ENCODE measurements at regions not wholly inside any gene's neighbourhood (a gene's known extent, or its start where the extent isn't known, plus 50 kb on each side); places are given as distances from the start of the nearest gene placed in this dataset.
"Not testable (repeated sequence)": the region's sequence is repeated elsewhere in the genome, so short reads cannot be mapped to it uniquely, and the experiment has no call there.

DNA sequence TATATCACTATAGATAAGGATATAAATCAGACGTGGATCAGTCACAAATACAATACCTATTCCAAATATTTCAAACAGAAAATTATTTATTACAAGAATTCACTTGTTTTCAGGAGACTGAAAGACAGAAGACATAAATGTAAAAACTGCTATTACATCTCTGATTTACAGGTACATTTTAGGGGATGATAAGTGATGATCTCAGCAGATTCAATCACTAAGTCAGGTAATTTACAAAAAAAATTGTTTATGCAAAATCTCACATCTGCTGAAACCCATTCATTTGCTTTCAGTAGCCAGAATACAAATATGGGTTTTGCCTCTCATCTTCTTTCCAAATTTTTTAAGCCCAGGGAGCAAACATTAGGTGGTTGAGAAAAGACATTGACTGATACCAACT lies 1648.4 kb upstream of the RAG2 start:
- DNase-seq = no peak

DNA sequence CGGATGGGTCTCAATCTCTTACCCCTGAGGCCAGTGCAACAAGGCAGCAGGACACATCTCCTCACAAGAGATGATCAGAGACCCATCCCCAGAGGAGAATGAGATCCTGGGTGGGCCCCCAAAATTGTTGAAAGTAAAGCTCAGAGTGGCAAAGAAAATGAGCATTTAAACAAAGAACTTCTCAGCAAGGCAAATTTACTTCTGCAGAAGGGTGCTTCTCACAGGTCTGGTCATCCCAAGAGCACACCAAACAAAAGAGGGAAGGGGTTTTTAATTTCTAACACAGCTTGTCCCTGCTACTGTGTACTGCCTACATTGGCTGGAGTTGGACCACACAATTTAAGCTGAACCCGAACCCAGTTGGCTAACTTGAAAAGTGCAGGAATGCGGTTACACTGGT lies 1628.6 kb upstream of the RAG2 start:
- DNase-seq = no peak

DNA sequence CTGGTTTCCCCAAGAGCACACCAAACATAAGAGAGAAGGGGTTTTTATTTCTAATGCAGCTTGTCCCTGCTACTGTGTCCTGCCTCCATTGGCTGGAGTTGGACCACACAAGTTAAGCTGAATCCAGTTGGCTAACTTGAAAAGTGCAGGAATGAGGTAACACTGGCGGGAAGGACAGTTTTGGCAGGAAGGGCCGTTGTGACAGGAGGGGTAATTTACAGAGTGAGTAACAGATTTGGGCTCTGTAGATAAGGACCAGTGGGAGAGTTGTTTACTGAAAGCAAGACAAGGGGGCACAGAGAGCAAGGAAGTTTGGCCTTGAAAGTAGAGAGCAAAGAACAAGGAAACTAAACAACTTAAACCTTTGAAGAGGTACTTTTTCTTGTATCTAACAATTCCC lies 1623.3 kb upstream of the RAG2 start:
- DNase-seq = no peak

DNA sequence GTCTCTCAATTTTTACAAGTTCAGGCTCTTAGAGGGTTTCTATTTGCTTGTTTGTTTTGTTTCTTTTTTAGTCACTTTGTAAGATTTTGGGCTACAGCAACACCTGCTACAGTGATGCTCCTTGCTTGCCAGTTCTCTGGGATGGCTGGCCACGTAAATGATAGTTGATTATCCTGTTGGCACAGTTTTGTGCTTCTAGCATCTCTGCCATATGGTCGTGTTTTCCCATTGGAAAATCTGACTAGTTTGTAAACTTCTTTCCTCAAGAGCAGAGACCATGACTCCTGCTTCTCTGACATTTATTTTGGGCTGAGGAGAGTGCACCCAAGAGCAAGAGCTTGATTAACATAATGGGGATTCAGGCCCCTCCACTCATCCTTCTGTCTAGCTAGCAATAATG lies 1621.6 kb upstream of the RAG2 start:
- DNase-seq = no peak

DNA sequence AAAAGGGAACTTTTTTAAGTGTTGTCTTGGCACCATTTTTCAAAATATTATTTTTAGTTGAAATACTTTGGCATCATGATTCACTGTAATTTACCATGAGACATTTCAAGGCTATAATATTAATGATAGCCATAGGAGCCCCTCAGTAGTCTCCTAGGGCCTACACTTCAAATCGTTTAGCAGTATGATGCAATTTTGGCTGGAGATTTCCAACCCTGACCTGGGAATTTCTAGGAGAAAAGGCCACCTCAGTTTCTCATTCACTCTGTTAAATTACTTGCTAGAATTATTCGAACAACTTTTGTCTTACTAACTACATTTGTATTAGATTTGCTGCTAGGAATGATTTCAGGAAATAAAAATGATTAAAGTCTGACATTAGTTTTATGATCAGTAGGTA lies 1610.9 kb upstream of the RAG2 start:
- no peak for DNase-seq

DNA sequence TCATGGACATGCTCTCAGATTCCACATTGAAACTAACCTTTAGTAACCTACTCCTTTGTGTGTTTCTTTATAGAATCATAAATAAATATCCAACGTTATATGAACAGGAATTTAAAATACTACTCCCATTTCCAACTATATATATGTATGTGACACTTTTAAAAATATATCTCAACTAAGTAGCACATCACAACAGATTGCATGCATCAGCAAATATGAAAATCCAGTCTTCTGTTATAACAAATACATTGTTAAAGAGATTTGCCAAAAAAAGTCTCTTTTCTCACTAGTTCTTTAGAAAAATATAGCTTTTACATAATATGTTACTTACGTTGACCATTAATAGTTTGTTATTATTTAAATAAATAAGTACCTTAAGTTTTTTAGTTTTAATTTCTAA lies 1608.6 kb upstream of the RAG2 start:
- DNase-seq = no peak

DNA sequence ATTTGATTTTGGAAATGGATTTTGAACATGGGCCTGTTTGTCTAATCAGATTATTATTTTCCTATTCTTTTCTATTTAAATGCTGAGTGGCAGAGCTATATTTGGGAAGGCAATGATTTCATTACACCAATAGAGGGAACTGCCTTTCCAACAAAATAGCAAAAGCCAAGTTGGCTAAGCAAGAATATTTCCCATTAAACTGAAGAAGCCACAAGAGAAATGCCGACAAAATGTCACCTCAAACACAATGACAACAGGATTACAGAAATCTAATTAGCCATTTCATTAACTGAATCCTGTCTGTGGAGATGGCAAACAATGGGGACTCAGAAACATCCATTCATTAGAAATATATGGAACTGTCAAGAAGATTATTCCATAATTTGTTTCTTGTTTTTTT lies 1593.1 kb upstream of the RAG2 start:
- DNase-seq = no peak

DNA sequence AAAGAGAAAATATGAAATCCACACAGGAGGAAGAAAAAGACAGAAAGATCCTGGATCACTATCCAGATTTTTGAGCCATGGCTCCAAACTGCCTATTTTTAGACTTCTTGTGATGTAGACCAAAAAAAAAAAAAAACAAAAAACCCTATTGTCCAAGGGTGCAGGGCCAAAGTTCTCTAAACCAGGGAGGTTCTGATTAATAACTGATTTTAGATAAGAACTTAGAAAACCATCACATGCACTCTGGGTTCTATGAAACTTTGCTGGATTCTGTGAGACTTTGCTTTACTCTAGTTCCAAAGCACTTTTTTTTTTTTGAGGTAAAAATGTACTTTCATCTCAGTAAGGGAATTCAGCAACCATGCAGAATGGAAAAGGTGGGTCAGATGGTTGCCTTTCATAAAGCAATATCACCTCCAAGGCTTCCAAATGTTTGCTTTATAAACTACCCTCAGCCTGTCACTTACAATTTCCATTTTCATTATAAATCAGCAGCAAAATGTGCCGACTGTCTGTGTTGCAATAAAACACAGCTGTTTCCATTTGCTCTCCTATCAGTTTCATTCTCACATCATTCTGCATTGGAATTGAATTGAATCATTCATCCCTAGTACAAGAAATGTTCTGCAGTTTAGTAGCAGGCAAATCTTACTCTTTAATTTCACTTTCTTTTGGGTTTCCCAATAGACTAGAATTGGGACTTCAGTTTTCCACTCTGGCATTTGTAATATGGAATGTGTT lies 1584.3 kb upstream of the RAG2 start:
- DNase-seq = no peak

DNA sequence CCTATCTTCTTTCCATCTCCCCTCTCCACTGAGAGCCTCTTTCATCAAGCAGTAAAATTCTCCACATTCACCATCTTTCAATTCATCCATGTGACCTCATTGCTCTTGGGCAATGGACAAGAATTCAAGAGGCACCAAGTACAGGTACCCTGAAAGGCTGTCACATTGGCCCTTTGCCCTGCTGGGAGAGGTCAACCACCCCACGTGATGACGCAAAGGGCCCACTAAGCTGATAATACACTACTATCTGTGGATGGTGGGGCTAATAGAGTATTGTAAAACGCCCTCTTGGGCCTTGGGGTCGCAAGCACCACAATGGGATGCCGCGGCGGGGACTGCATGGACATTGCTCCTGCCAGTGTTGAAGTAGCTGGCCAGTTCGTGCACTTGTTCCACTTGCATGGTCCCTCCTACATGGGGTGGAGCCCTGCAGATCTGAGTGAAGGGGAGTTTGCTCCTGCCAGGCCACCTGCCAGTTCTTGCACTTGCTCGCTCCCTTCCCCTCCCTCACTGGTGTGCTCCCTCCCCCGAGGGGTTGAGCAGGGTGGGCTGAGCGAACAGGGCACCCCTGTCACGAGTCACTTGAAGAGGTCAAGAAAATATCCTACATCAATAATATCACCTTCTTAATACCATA lies 1578.8 kb upstream of the RAG2 start:
- DNase-seq = no peak

DNA sequence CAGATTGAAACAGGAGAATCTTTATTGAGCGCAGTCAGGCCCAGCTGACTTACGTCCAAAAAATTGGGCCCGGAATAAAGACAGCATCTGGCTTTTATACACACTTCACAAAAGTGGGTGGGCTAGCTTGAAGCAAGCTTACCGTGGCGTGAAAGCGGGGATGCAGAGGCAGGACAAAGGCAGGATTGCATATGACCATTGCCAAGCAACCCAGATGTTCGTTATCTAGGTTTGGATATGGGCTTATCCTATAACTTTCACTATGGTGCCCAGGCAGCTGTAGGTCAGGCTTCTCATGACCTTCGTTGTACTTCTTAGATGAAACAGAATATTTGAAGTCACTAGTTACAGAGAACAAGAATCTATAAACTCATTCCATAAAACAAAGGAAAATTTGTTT lies 1575.6 kb upstream of the RAG2 start:
- no peak for DNase-seq

DNA sequence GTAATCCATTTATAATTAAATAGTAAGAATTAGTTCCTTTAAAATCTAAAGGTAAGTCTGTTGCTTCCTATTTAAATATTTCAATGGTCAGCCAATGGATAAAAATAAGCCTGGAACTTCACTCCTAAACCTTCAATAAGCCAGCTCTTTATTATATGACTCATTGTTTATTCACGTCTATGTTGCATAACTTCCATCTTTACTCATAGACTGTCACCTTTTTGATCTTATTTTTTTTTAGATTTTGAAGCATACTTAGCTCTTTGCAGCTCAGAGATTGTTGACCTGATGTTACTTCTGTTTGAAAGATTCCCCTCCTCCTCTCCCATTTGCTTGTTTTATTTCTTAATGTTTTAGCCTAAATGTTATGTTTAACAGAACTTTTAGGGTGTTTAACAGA lies 1571.2 kb upstream of the RAG2 start:
- DNase-seq = no peak

DNA sequence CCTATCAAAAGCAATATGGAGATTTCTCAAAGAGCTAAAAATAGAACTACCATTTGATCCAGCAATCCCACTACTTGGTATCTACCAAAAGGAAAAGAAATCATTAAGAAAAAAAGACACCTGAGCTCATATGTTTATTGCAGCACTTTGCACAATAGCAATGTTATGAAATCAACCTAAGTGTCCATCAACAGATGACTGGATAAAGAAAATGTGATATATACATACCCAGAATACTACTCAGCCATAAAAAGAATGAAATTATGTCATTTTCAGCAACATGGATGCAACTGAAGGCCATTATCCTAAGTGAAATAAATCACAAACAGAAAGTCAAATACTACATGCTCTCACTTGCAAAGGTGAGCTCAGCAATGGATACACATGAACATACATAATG lies 1565.5 kb upstream of the RAG2 start:
- no peak for DNase-seq

DNA sequence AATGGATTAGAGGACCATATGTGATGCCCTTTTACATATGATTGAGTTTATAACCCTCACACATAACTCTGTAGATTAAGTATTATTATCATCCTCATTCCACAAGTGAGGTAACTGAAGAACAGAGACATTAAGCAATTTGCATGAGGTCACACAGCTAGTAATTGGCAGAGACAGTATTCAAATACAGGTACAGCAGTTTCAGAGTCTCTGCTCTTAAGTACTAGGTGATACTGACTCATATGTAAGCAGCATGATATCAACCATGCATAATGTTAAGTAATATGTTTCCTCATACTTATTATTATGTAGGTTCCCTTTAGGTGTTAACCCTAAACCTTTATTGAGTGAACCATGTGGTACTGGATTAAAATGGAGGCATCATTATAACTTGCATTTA lies 1562.4 kb upstream of the RAG2 start:
- no peak for DNase-seq

DNA sequence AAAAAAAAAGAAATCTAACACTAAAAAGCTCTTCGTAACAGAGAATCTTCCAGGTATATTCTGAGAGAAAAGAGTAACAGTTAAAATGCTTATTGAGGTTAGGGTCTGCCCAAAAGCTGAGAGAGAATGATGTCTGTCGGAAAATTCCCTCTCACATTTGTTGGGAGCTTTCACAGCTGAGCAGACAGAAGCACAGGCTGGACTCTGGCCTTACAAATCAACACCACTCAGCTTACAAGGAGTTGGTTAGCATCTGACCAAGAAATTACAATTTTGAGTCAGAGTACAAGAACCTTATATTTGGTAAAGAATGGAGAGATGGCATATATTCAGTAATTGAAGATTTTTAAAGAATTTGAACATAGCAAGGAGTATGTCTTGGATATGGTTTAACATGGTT lies 1561.0 kb upstream of the RAG2 start:
- DNase-seq = no peak

DNA sequence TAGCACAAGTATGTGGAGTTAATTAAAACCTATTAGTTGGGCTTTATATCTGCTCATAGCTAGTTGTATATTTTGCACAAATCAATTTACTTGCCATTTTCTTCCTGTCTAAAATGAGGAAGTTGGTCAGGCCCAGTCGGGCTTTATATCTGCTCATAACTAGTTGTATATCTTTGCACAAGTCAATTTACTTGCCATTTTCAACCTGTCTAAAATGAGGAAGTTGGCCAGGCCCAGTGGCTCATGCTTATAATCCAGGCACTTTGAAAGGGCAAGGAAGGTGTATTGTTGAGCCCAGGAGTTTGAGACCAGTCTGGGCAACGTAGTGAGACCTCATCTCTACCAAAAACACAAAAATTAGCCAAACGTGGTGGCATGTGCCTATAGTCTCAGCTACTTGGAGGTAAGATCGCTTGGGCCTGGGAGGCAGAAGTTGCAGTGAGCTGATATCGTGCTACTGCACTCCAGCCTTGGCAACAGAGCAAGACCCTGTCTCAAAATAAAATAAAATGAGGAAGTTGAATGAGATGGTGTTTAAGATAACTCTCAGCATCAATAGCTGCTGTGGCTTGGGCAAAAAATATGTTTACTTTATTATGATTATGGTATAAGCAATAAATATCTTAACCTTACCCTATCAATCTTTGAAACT lies 1558.6 kb upstream of the RAG2 start:
- no peak for DNase-seq

DNA sequence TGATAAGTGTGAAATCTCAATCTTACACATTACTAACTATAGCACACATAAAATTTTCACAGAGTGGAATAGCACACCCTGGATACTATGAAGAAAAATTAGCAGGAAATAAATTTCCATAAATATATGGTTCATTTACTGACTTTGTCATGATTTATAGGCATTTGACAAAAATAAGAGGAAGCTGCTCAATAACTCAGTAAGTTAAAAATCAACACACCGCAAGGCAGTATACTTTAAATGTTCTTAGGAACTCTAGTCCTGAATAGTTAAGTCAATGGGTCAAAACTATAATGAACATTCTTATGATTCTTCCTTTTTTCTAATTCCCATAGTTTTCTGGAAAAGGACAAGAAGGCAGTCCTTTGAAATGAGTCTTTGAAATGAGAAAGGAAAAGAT lies 1557.8 kb upstream of the RAG2 start:
- no peak for DNase-seq

DNA sequence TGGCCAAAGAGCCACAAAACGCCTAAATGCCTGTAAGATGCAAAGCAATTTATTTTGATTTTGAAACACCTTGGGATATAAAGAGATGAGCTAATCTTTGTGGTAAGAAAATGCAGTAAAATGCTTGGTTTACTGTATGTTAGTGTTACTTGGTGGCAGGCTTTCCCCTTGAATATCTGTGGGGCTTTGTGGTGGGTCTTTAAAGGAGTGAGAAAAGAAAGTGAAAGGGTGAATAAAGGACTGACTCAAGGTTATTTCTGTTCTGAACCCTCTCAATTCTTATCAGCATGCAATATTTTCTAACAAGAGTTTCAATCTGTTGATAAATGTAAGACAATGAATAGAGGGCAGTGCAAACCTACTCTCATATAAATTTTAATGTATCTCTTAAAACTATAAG lies 1555.9 kb upstream of the RAG2 start:
- no peak for DNase-seq

DNA sequence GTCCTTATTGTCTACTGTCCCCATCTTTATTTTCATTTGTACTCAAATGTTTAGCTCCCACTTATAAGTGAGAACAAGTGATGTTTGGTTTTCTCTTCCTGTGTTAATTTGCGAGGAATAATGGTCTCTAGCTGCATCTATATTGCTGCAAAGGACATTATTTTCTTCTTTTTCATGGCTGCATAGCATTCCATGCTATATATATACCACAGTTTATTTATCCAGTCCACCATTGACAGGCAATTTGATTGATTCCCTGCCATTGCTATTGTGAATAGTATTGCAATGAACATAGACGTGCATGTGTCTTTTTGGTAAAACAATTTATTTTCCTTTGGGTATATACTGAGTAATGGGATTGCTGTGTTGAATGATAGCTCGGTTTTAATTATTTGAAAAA lies 1545.8 kb upstream of the RAG2 start:
- no peak for DNase-seq

DNA sequence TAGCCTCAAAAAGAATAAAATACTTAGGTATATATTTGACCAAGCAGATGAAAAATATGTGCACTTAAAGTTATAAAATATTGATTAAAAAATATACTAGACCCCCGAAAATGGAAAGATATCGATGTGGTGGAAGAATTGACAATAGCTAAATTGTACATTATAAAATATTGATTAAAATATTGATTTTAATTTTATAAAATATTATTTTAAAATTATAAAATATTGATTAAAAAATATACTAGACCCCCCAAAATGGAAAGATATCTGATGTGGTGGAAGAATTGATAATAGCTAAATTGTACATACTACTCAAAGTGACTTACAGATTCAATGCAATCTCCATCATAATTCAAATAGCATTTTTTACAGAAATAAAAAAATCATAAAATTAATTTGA lies 1540.9 kb upstream of the RAG2 start:
- DNase-seq = no peak

DNA sequence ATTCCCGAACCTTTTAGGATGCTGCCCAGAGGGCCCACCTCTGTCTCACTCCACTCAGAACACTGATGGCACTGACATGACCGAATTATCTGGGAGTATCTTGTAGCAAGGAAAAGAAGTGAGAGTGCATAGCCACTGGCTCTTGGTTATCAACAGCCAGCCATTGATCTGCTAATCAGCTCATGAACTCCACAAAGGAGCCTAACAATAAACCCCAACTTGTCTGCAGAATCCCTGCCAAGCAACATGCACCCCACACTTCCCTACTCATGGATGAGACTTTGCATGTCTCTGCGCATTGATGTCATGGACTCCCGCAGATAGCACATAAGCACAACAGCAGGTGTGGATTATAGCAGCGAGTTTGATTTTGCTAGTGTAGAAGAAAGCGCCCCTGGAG lies 1538.9 kb upstream of the RAG2 start:
- no peak for DNase-seq

DNA sequence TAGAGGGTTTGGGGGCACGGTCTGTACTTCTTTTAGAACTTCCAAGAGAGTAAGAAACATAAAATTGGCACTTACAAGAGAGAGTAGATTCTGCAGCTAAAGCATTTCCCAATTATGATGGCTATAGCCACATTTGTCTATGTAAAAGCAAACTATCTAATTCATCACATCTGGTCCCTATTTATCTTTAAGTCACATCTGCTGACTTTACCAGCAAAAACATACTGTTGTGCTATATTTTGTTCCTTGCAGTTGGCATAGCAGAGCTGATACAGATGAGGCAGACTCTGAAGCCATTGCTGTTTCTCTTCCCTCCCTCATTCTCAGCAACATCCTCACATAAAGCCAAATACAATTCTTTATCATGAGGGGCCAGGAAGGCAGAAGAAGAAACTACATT lies 1533.5 kb upstream of the RAG2 start:
- no peak for DNase-seq

DNA sequence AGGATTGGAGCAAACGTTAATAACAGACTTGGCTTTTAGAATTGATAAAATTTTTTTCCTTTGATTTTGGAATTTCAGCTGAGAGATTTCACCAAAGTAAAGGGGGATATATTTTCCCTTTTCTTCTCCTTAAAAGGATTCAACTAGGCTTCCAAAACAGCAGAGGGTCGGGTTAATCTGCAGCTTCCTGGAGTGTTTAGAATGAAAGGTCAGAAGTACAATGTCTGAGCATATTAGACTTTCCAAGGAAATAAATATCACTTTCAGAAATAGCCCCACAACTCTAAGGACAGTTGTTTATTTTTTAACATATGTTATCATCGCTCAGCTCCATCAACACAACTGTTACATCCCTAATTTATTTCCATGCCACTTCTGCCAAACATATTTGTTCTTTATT lies 1532.9 kb upstream of the RAG2 start:
- DNase-seq = no peak

DNA sequence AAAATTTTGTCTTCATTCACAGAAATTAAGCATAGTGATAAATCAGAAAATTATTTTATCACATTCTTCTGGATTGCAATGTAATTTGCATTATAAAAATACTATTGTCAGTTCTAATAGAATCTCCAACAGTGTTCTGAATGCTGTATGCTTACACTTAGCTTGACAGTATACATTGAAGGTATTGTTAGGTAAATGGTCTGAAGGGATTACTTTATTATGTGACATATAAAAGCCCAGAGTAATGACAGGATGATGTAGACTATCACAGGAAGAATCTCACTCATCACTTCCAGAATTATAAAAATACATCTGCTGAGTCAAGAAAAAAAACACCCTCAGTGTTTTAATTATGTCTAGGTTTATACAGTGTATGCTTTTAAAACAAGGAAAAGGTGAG lies 1532.5 kb upstream of the RAG2 start:
- no peak for DNase-seq

DNA sequence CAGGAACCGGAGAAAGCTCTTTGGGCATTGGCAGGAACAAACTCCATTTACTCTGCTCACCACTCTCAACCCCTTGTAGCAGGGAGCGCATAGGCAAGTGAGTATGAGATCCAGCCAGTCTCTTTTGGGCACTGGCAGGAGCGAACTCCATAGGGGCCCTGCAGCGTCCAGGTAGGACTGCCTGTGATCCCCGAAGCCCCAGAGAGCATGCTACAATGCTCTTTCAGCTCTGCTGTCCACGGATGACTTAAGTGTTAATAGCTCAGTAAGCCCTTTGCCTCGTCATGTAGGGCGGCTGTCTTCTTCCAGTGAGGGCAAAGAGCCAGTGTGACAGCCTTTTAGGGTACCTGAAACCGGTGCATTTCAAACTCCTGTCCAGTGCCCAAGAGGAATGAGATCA lies 1525.6 kb upstream of the RAG2 start:
- DNase-seq = no peak

DNA sequence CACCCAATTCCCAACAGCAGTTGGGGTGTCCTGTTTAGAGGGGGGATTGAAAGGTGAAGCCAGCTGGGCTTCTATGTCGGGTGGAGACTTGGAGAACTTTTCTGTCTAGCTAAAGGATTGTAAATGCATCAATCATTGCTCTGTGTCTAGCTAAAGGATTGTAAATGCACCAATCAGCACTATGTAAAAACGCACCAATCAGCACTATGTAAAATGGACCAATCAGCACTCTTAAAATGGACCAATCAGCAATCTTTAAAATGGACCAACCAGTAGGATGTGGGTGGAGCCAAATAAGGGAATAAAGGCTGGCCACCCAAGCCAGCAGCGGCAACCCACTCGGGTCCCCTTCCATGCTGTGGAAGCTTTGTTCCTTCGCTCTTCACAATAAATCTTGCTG lies 1518.6 kb upstream of the RAG2 start:
- not testable (repeated sequence) for DNase-seq
